Fibroblast of lung (primary cell): ENCODE measurements at regions not wholly inside any gene's neighbourhood (a gene's known extent, or its start where the extent isn't known, plus 50 kb on each side); places are given as distances from the start of the nearest gene placed in this dataset.

Source experiments
- CTCF ChIP-seq, 2 donors: IDR thresholded peaks in 1 of 2; conservative IDR thresholded peaks in 1 of 2; 1 replicate in 1 of 2; 2 replicates in 1 of 2; pipeline ENCODE4 v1.5.1; 2011 to 2012; ENCODE audit warnings: low read length in 2 of 2, control low read depth in 1 of 2, inconsistent platforms in 1 of 2, low read depth in 1 of 2, mild to moderate bottlenecking in 1 of 2
- EZH2 ChIP-seq: IDR thresholded peaks from 2 replicates; pipeline ENCODE4 v1.5.1; 2012; ENCODE audit warnings: low read length, control low read depth, mild to moderate bottlenecking; ENCODE audit errors: missing control alignments

GRCh38 chr2:54384301-54385203, 71.6 kb upstream of the SPTBN1 start:
- TF ChIP-seq CTCF (conservative IDR thresholded peaks at IDR 0.05 in 1 of 2, IDR thresholded peaks at IDR 0.05 in 1 of 2; ENCODE audit: low read depth in 1 of 2, low read length in 2 of 2): no peak
- TF ChIP-seq EZH2: no peak
